Nucleus accumbens (tissue), 56 donors: ENCODE measurements at regions not wholly inside any gene's neighbourhood (a gene's known extent, or its start where the extent isn't known, plus 50 kb on each side); places are given as distances from the start of the nearest gene placed in this dataset.
"Not testable (repeated sequence)": the region's sequence is repeated elsewhere in the genome, so short reads cannot be mapped to it uniquely, and the experiment has no call there.

Experiments used
- DNase-seq, 56 donors: peaks; one replicate each; lab custom pipeline; 2025; lab: John Stamatoyannopoulos, UW

- DNase-seq, result peak in 1 of 56 donors; percentile 1
Observed at GRCh38 chr6:140537834-140538705, 1163.6 kb upstream of the CITED2 start.

DNA sequence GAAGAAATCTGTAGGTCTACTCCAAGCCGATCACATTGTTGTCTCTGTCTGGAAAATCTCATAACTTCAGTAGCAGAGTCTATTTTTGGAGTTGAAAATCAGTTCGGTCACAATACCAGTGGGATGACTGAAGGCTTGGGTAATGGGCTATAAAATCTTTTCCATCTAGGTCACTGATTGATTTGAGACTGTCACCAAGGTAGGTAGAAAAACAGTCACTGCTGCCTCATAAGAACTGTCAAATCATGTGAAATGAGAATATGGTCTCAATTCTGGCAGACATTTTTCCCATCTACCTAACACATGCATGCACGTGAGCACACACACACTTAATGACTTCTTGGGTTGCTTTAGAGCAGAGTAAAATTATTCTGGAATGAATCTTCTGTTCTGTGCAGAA, 1162.8 kb upstream of the CITED2 start:
- no peak for DNase-seq

- no peak for DNase-seq
Observed at GRCh38 chr6:140535511-140535910, 1161.1 kb upstream of the CITED2 start.

- DNase-seq, result no peak
Observed at GRCh38 chr6:140533526-140533925, 1159.1 kb upstream of the CITED2 start.

GRCh38 chr6:140504776-140505175, 1130.3 kb upstream of the CITED2 start:
- DNase-seq, result no peak

GRCh38 chr6:140500849-140501248, 1126.4 kb upstream of the CITED2 start:
- no peak for DNase-seq

- no peak for DNase-seq
Observed at GRCh38 chr6:140499607-140500006, 1125.2 kb upstream of the CITED2 start.

GRCh38 chr6:140494321-140495108, 1120.1 kb upstream of the CITED2 start:
- no peak for DNase-seq

DNA sequence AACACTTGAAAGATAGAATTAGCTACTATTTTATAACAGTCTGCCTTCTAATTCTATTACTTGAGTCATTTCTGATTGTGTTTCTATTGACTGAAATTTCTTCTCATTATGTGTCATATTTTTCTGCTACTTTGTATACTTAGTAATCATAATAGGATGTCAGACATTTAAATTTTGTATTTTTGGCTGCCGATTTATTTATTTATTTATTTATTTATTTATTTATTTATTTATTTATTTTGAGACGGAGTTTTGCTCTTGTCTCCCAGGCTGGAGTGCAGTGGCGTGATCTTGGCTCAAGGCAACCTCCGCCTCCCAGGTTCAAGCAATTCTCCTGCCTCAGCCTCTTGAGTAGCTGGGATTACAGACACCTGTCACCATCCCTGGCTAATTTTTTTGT, 1119.0 kb upstream of the CITED2 start:
- DNase-seq, result not testable (repeated sequence)

DNA sequence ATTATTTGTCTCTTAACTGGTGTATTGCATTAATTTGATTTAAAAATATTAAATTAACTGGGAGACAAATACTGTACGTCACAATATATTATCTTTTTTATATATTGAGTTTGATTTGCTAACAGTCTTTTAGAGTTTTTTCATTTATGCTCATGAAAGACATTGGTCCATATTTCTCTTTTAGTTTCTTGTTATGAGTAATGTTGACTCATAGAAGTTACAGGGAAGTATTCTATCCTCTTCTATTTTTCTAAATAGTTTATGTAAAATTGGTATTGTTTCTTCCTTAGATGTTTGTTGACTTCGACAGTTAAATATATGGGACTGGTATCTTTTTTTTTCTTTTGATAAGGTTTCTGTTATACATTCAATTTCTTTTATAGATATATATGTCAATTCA, 1115.6 kb upstream of the CITED2 start:
- DNase-seq, result no peak

DNA sequence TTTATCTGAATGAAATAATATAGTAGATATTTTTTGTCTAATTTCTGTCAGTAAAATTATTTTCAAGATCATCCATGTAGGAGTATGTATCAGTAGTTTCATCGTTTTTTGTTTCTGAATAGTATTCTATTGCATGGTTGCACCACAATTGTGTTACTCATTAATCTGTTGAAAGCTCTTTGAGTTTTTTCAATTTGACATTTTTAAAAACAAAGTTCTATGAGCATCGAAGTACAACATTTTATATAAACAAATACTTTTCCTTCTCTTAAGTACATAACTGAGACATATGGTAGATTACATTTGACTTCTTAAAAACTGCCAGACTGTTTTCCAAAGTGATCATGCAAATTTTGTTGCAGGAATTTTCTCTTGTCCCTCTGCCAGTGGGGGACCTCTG, 1113.1 kb upstream of the CITED2 start:
- no peak for DNase-seq

DNA sequence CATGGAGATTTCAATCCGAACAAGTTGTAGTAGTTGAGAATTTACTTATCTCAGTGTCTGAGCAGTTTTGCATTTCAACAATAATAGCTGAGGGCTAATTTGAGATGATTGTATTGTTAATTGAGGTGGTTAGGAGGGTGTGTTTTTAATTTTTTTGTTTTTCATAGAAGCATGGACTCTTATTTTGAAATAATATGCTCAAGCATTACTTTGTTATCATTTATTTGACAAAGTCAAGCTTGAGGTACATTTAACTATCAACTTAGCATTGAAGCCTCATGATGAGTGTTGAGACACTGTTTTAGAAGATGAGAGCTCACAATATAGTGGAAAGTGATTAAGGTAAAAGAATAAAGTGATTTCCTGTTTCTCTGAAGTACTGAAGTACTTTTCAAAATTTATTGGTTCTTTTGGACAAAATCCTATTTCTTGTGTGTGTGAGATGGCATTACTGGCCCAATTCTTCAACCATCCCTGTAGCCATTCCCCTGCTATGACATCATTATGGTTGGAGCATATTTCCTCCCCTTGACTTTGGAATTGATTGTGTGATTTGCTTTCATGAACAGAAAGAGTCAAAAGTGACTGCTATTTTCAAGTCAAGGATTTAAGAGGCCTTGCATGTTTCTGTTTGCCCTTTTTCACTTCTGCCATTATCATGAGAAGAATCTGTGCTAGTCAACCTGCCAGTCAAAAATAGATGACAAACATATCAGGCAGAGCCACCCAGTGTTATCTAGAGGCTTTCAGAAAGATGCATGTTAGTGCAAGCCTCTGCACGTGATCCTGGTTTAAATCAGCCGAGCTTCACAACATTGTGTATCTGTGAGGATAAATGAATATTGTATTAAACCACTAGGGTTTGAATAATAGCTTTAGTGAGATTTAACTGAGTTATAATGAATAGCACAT, 1112.3 kb upstream of the CITED2 start:
- no peak for DNase-seq

GRCh38 chr6:140485740-140486449, 1111.4 kb upstream of the CITED2 start:
- DNase-seq, result peak in 6 of 56 donors; percentile 4 to 48 (median 15)

DNA sequence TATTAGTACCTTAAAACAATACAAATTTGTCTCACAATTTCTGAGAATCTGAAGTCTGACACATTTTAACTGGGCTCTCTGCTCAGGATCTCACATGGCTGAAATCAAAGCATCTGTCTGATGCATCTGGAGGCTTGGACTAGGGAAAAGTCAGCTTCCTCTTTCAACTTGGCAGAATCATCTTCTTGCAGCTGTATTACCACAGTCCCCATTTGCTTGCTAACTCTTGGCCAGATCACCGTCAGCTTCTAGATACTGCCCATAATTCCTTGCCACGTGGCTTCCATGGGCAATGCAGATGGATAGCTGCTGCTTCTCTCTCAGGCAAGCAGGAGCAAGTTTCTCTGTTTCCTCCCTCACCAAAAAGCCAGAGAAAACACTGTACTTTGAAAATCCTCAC, 1106.4 kb upstream of the CITED2 start:
- DNase-seq, result no peak

GRCh38 chr6:140478631-140479030, 1104.2 kb upstream of the CITED2 start:
- no peak for DNase-seq

GRCh38 chr6:140475086-140475485, 1100.6 kb upstream of the CITED2 start:
- peak in 10 of 56 donors; percentile 2 to 42 (median 12) for DNase-seq

DNA sequence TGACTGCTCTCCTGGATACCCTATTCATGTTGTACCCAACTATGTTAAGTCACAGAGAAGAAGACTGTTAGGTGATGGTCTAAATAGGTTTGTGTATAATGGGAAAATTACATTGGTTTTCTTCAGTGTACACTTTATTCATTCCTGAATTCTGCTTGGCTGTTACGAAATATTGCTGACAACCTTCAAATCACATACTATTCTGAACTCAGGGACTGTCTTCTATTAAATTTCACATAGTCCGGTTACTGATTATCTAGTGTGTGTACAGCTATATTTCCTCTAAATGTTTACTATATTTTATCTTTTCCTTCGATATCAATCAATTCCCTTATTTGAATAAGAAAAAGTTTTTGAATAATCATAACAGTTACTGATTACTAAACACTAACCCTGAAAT, 1090.3 kb upstream of the CITED2 start:
- DNase-seq, result no peak

- DNase-seq, result no peak
Observed at GRCh38 chr6:140463312-140463710, 1088.9 kb upstream of the CITED2 start.

- DNase-seq, result no peak
Observed at GRCh38 chr6:140462453-140463311, 1088.2 kb upstream of the CITED2 start.
